Vagina (tissue), 2 donors: ENCODE measurements at regions not wholly inside any gene's neighbourhood (a gene's known extent, or its start where the extent isn't known, plus 50 kb on each side); places are given as distances from the start of the nearest gene placed in this dataset.

Source experiments
- DNase-seq, 2 donors: peaks; one replicate each; pipeline ENCODE4 v3.0.0-alpha.2; 2017; ENCODE audit errors: extremely low spot score in 2 of 2
- H3K27ac ChIP-seq: fragments of 200-600 bp; sonication (generic); one replicate; pipeline ENCODE4 v1.5.1; 2019
- H3K27me3 ChIP-seq: fragments of 200-600 bp; sonication (generic); one replicate; pipeline ENCODE4 v1.5.1; 2019
- H3K36me3 ChIP-seq, 2 donors: fragments of 200-600 bp; sonication (generic); one replicate each; pipeline ENCODE4 v1.5.1; 2017 to 2019
- H3K4me1 ChIP-seq: fragments of 200-600 bp; sonication (generic); one replicate; pipeline ENCODE4 v1.5.1; 2019
- H3K4me3 ChIP-seq, 2 donors: fragments of 200-600 bp; sonication (generic); 1 replicate in 1 of 2; 2 replicates in 1 of 2; pipeline ENCODE4 v1.5.1; 2016 to 2019
- H3K9me3 ChIP-seq: fragments of 200-600 bp; sonication (generic); one replicate; pipeline ENCODE4 v1.5.1; 2019
- POLR2A ChIP-seq, 2 donors: fragments of 450-650 bp; IDR thresholded peaks; one replicate each; pipeline ENCODE4 v1.6.1; 2017; ENCODE audit warnings: antibody characterized with exemption in 2 of 2, mild to moderate bottlenecking in 2 of 2, moderate library complexity in 2 of 2
- POLR2AphosphoS5 ChIP-seq, 2 donors: sonication (generic); formaldehyde crosslinking; IDR thresholded peaks; one replicate each; pipeline ENCODE4 v1.9.0; 2017; ENCODE audit warnings: antibody characterized with exemption in 2 of 2, mild to moderate bottlenecking in 2 of 2, low read depth in 1 of 2; ENCODE audit not compliant: insufficient read depth in 1 of 2
- intact Hi-C: fragments of 100-400 bp; cut with DNase I; formaldehyde crosslinking; loops from one replicate; pipeline ENCODE4 v1.15.1; 2023
- TF ChIP-seq, protein P1 (sequence below), 3 experiments: fragments of 450-650 bp in 2 of 3; fragments of 200-600 bp in 1 of 3; sonication (generic) in 1 of 3; IDR thresholded peaks; one replicate each; pipeline ENCODE4 v1.5.1; 2017 to 2019; ENCODE audit warnings: antibody characterized with exemption in 3 of 3, mild to moderate bottlenecking in 2 of 3, moderate library complexity in 2 of 3

DNA sequence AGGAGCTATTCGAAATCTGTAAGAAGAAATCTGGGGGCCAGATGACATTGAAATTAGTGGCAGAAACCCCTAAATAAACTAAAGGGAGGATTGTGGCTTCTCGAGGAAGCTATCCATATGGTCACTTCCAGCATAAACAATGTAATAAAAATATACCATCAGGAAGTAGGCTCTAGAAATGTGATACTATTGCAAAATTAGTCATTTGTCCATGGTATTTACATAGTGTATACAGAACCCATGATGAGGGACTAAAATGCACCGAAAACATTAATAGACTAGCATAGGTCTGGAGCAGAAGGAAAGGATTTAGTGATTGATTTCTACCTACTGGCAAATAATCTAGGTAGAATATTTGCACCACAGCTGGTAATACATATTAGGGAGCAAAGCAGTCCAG is 1344.0 kb downstream of the FSTL5 start:
- Histone ChIP-seq H3K9me3 (no peaks in the 10 kb centered on the region), H3K4me1 (no peaks in the 10 kb centered on the region), H3K36me3 (no peaks in the 10 kb centered on the region), H3K27me3 (no peaks in the 10 kb centered on the region), H3K4me3 (no peak overlapping the region), H3K27ac (no peak overlapping the region)
- no peak for DNase-seq
- TF ChIP-seq, protein P1, sequence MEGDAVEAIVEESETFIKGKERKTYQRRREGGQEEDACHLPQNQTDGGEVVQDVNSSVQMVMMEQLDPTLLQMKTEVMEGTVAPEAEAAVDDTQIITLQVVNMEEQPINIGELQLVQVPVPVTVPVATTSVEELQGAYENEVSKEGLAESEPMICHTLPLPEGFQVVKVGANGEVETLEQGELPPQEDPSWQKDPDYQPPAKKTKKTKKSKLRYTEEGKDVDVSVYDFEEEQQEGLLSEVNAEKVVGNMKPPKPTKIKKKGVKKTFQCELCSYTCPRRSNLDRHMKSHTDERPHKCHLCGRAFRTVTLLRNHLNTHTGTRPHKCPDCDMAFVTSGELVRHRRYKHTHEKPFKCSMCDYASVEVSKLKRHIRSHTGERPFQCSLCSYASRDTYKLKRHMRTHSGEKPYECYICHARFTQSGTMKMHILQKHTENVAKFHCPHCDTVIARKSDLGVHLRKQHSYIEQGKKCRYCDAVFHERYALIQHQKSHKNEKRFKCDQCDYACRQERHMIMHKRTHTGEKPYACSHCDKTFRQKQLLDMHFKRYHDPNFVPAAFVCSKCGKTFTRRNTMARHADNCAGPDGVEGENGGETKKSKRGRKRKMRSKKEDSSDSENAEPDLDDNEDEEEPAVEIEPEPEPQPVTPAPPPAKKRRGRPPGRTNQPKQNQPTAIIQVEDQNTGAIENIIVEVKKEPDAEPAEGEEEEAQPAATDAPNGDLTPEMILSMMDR (IDR thresholded peaks at IDR 0.05), result no peak
- TF ChIP-seq POLR2A (IDR thresholded peaks at IDR 0.05) (no peak), POLR2AphosphoS5 (IDR thresholded peaks at IDR 0.05; ENCODE audit: insufficient read depth in 1 of 2, low read depth in 1 of 2) (no peak)
- intact Hi-C loops, result no loop called here

DNA sequence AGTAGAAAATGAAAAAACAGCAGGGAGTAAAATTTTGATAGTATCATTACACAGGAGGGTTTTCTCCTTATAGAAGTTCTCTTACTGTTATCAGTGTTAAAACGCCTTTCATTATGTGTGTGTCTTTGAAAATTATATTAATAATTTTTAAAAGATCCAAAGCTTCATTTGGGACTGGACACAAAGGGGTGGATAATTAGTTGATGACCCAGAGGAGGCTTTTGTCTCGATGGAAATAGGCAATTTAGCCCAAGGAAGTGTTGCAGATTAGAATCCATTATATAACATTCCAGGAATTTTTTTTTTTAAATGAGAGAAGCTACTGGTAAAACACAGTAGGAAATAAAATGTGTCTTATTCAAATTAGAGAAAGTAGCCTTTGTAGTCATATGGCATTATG is 1339.3 kb downstream of the FSTL5 start:
- no peak for DNase-seq
- no peak overlapping the region for H3K4me3 ChIP-seq
- H3K36me3 ChIP-seq, result no peaks in the 10 kb centered on the region
- no peaks in the 10 kb centered on the region for H3K27me3 ChIP-seq
- H3K27ac ChIP-seq, result no peak overlapping the region
- H3K9me3 ChIP-seq, result no peaks in the 10 kb centered on the region
- no peaks in the 10 kb centered on the region for H3K4me1 ChIP-seq
- intact Hi-C loops, result no loop called here
- no peak for TF ChIP-seq POLR2AphosphoS5 (IDR thresholded peaks at IDR 0.05; ENCODE audit: insufficient read depth in 1 of 2, low read depth in 1 of 2)
- no peak for TF ChIP-seq POLR2A (IDR thresholded peaks at IDR 0.05)
- TF ChIP-seq, protein P1 (IDR thresholded peaks at IDR 0.05), result no peak

DNA sequence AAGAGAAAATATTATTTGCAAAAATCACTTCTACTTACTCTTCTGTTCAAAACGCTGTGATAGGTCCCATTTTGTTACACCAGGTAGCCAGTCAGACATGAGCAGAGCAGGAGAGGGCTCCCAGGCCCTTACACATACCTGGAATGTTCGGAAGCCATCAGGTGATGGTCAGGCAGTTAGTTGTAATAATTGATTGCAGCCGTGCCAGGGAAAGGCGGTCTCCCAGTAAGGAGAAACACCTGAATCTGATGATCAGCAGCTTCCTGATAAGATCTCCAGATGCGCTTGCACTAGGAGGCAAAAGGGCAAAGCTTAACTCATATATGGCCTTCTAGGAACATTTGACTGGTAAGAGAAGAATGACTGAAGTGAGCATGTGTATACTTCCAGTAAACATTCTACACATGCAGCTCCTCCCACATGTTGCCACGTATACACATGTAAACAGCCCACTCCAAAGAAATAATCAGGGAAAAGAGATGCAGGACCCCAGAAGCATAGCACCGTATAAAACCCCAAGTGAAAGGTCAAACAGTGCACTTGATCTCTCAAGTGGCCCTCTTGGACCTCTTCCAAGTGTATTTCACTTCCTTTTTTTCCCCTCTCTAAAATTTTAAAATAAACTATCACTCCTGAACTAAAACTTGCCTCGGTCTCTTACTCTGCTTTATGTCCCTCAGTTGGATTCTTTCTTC is 1338.0 kb downstream of the FSTL5 start:
- Histone ChIP-seq H3K27ac (no peak overlapping the region), H3K9me3 (no peaks in the 10 kb centered on the region), H3K4me1 (no peaks in the 10 kb centered on the region), H3K4me3 (no peak overlapping the region), H3K27me3 (no peaks in the 10 kb centered on the region), H3K36me3 (no peaks in the 10 kb centered on the region)
- no peak for TF ChIP-seq POLR2AphosphoS5 (IDR thresholded peaks at IDR 0.05; ENCODE audit: insufficient read depth in 1 of 2, low read depth in 1 of 2)
- TF ChIP-seq, protein P1 (IDR thresholded peaks at IDR 0.05), result no peak
- no peak for TF ChIP-seq POLR2A (IDR thresholded peaks at IDR 0.05)
- intact Hi-C loops, result no loop called here
- no peak for DNase-seq

DNA sequence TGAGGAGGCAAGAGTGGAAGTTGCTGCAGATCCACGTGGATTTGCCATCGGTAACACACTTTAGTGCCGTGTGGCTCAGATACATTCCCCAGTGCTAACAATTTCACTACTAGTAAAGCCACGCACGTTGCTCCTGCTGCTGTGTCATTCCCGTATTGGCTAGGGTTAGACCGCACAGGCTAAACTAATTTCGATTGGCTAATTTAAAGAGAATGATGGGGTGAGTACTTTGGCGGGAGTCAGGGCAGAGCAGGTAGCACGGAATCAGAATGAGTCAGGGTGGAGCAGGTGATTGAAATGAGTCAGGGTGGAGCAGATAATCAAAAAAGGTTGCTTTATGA is 1337.5 kb downstream of the FSTL5 start:
- H3K4me1 ChIP-seq, result no peaks in the 10 kb centered on the region
- no peaks in the 10 kb centered on the region for H3K36me3 ChIP-seq
- H3K4me3 ChIP-seq, result no peak overlapping the region
- H3K9me3 ChIP-seq, result no peaks in the 10 kb centered on the region
- H3K27me3 ChIP-seq, result no peaks in the 10 kb centered on the region
- no peak overlapping the region for H3K27ac ChIP-seq
- no peak for TF ChIP-seq POLR2AphosphoS5 (IDR thresholded peaks at IDR 0.05; ENCODE audit: insufficient read depth in 1 of 2, low read depth in 1 of 2)
- TF ChIP-seq, protein P1 (IDR thresholded peaks at IDR 0.05), result no peak
- TF ChIP-seq POLR2A (IDR thresholded peaks at IDR 0.05), result no peak
- DNase-seq, result no peak
- intact Hi-C loops, result no loop called here

DNA sequence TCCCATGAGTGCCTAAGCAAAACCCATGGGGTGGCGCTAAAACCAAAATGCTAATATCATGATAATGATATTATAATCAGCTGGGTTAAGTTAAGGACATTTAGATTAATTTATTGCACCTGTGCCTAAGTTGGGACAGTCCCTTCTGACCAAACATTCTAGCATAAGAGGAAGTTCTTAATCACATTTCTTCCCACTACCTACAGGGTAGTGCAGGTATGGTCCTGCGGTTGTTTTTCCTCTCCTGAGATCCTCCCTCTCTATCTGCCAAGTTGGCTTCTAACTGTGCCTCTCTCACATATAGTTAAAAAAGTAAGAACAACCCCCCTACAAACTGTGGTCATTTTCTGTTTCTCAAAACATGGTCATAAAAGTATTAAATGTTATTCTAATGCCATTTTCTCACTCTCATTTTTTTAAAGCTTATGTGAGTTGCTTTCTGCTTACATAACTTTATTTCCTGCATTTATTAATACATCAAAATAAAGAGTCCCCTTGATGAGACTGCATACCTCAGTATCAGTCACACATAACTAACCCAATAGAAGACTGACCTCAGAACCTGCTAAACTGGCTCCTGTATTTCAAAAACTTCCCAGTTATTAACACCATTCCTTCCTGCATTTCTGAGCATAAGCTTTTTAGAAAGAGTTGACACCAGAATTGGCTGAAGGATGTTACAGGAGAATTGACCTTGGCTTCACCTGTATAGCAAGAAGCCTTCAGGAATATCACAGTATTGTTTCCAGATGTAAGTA is 1332.5 kb downstream of the FSTL5 start:
- H3K27ac ChIP-seq, result no peak overlapping the region
- H3K4me1 ChIP-seq, result no peaks in the 10 kb centered on the region
- H3K9me3 ChIP-seq, result no peaks in the 10 kb centered on the region
- H3K27me3 ChIP-seq, result no peaks in the 10 kb centered on the region
- no peak for DNase-seq
- H3K36me3 ChIP-seq, result no peaks in the 10 kb centered on the region
- intact Hi-C loops, result no loop called here
- H3K4me3 ChIP-seq, result no peak overlapping the region
- TF ChIP-seq, protein P1 (IDR thresholded peaks at IDR 0.05), result no peak
- TF ChIP-seq POLR2AphosphoS5 (IDR thresholded peaks at IDR 0.05; ENCODE audit: insufficient read depth in 1 of 2, low read depth in 1 of 2), result no peak
- TF ChIP-seq POLR2A (IDR thresholded peaks at IDR 0.05), result no peak
